HG03442 (cell line): ENCODE measurements at regions not wholly inside any gene's neighbourhood (a gene's known extent, or its start where the extent isn't known, plus 50 kb on each side); places are given as distances from the start of the nearest gene placed in this dataset.
A peak's percentile ranks its signal among the peaks of the same experiment; 100 is the strongest.
"Not testable (repeated sequence)": the region's sequence is repeated elsewhere in the genome, so short reads cannot be mapped to it uniquely, and the experiment has no call there.

Source experiments
- ATAC-seq: cut with Tn5 transposase; IDR thresholded peaks from one replicate; pipeline ENCODE4 v1.9.1; 2021; ENCODE audit warnings: mild to moderate bottlenecking, moderate library complexity; ENCODE audit not compliant: unreplicated experiment

DNA sequence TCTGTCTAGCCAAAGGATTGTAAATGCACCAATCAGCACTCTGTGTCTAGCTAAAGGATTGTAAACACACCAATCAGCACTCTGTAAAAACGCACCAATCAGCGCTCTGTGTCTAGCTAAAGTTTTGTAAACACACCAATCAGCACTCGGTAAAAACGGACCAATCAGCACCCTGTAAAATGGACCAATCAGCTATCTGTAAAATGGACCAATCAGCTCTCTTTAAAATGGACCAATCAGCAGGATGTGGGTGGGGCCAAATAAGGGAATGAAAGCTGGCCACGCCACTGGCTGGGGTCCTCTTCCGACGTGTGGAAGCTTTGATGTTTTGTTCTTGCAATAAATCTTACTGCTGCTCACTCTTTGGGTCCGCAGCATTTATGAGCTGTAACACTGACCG lies 151.1 kb upstream of the SPTLC3 start:
- not testable (repeated sequence) for ATAC-seq

DNA sequence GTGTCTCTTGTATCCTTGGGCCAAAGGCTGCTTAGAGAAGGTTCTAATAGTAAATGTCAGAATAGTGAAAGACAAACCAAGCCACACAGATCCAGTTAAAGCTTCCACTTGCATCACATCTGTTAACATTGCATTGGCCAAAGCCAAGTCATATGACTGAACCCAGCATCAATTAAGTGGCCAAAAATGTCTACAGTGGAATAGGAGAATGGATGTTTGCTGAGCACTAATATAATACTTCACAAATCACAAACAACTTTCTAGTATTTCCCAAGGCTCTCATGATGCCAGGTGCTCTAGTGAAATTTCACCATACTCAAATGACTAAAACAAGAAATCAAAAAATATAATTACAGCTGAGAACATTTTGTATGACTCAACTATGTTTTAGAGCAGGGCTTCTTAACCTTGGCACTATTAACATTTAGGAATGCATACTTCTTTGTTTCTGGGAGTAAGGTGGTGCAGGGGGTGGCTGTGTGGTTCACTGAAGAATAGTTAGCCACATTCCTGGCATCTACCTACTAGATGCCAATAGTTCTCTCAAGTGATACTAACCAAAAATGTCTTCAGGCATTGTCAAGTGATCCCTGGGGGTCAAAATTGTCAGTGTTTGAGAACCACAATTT lies 148.0 kb upstream of the SPTLC3 start:
- no peak for ATAC-seq

DNA sequence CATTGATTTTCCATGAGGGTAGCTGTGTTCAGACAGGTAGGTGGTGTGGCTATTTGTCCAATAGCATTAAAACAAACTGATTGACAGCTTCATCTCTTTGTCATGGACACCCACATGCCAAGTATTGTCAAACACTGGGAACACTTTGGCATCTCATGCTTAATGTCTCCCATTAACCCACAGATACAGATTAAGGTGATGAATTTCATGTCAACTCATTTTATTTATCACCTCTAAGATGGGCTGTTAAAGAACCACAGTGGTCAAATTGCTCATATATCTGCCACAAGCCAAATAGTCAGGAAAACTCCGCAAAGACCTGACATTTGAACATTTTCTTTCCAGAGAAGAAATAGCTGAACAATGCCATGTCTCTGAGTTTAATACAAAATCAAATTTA lies 139.1 kb upstream of the SPTLC3 start:
- no peak for ATAC-seq

DNA sequence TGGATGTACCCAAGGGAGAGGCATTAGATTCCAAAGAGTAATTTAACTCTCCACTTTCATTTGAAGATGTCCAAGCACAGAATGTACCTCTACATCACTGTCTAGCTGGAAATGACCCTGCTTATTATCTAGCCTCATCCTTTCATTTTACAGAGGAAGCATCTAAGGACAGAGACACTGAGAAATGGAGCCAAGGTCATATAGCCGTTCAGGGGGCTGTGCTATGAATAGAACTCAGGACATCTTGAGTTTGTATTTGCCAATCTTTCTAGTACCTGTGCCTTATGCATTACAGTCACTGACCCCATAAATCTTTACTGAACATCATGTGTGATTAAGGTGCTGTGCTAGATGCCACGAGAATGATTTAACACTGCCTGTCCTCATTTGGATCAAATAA lies 138.2 kb upstream of the SPTLC3 start:
- no peak for ATAC-seq

DNA sequence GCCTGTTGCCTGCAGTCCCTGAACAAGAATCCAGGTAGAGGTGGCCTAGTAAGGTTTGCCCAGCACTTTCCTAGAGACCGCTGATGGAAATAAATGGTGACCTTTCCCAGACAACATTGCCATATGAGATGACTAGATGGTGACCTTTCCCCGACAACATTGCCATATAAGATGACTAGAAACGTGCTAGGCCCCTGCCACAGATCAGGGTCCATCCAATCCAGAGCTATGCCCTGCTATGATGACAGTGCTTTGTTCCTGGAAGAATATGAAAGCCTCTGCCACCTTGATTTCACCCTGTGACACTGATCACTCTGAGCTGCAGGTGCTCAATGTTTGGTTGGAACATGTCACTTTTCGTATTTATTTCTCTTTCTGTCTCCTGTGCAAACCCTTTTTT lies 133.8 kb upstream of the SPTLC3 start:
- ATAC-seq = no peak

DNA sequence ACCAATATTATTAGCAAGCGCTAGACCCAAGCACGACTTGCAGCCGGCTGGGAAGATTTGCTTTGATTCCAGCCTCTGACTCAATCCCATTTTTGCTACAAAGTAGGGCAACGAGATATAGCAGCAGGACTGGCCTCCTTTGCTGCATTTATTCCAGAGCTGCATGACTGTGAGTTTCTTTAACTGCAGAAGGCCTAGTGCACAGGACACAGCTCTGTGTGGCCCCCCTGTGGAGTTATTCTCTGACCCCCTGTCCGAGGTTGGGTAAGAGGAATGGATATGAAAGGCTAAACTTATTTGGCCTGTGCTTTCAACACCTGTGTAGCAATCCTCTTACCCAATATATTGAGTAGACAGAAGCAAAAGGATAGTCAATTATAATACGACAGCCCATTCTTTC lies 133.3 kb upstream of the SPTLC3 start:
- ATAC-seq = no peak

DNA sequence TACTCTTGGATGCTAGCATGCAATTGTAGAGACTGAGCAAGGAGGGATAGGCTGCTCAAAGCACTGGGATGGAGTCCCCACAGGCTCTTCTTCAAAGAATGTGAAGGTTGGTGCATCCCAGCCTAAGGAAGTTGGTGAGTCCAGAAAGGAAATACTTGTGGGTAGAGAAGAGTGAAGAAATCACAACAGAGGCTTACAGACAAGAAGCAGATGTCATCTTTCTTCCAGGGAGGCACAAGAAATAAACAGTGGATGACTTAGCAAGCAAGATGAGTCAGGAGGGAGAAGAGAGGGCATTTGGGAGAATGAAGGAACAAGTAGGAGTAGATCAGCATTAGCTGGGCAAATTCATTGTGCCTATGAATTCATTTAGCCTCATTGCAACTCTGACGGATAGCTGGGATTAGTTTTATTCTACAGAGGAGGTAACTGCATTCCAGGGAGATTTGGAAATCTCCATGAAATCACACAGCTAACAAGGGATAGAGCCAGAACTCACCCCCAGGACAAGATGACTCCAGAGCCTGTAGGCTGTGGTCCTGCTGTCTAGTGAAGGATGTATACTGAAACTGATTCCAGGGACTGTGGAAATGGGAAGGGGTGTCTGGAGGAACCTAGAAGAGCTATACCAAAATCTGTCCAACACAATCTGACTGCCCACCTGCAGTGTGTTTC lies 125.8 kb upstream of the SPTLC3 start:
- no peak for ATAC-seq

DNA sequence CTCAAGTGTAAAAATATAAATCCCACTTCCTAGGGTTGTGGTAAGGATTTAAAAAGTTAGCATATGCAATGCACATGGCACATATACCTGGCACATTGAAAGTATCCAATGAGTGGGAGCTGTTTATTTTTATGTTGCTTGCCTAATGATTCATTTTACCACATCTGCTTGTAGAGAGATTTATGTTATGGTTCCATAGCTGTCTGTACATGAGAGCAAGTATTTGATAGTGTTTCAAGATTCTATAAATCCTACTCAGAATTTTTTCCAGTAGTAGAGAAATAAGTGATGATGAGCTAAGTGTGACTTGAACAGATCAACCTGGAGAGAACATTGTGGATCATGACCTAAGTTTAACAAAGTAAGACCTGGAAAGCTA lies 125.3 kb upstream of the SPTLC3 start:
- ATAC-seq = no peak

DNA sequence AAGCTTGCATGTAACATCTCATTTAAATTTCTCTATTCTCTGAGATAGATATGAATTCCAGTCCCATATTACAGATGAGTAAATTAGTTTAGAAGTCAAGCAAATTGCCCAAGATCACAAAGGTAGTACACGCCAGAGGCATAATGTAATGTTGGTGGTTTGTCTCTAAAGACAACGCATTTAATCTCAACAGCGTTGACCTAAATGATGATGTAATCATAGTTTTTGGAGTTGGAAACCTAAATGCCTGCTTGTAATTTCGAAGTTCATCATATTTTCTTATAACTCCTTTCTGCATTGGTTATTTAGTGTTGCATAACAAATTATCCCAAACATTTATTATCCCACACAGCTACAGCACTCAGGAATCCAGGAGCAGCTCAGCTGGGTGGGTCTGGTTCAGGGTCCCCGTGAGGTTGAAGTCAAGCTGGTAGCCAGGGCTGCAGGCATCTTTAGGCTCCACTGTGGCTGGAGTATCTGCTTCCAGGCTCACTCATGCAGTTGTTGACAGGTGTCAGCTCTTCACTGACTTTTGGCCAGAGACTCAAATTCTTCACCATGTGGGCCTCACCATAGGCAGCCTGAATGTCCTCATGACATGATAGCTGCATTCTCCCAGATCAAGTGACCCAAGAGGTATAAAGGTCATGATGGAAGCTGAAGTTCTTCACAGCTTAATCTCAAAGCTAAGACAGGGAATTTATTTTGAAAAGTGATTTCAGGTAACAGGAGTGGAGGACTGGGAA lies 122.0 kb upstream of the SPTLC3 start:
- no peak for ATAC-seq

DNA sequence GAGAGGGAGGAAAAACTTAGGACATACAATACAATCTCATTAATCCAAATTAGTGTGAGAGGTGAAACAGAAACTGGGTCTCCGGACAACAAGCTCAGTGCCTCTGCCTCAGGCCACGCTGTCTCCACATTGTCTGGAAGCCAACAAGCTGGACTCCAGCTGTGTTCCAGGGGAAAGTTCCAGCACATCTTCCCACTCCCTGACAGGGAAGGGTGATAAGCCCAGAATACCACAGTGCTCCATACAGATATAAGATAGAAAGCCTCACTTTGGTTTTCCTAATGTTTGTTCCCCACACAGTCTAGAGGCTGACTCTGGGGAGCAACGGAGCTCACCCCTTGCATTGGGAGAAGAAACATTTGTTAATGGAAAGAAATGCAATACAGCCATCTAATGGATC lies 117.1 kb upstream of the SPTLC3 start:
- ATAC-seq = no peak

DNA sequence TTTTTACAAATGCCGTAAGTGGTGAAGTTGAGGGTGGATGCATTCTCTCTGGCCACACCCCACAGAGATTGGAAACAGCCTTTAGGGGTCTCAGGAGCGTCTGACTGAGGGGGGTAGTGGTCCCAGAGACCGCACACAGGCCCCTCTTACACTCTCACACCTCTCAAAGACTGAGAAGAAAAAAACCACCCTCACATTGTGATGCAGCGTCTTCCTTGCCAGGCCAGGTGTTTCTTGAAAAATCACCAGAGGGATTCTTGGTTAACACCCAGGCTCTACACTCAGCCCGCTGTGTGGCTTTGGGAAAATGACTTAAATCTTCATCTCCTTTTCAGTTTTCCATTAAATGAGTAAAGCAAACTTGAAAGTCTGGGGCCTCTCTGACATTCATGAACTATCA lies 115.8 kb upstream of the SPTLC3 start:
- ATAC-seq = no peak

DNA sequence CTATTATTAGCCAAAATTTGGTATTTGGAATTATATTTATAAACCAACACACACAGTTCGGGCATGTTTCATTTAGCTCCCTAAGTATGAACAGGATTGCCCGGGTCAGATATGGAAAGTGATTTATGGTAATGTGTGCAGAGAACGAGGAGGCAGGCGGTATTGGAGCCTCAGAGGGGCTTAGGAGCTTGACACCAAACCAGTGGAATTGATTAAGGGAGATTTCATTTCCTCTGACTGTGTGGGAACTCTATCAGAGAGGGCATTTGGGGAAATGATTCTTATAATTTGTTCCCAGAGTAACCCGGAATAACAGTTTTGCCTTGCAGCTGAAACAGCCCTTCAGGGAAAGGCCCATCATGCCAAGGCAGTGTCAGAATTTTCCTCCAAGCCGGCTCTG lies 115.1 kb upstream of the SPTLC3 start:
- ATAC-seq = no peak

DNA sequence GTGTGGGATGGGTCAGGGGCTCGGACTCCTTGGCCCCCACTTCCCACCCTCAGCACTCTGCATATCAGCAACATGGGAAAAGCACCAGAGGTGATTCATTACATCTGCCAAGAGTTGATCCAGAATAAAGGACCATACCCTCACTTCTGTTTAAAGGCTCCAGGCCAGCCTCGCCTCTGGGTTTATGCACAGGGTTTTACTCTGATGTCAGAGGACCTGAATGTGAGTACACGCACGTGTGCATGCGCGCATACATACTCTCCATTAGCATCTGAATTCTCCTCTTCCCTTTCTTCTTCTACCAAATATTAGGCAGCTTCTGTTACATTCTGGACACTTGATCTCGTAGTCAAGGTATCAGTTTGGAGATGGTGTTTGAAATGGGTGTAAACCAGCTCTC lies 114.7 kb upstream of the SPTLC3 start:
- no peak for ATAC-seq

DNA sequence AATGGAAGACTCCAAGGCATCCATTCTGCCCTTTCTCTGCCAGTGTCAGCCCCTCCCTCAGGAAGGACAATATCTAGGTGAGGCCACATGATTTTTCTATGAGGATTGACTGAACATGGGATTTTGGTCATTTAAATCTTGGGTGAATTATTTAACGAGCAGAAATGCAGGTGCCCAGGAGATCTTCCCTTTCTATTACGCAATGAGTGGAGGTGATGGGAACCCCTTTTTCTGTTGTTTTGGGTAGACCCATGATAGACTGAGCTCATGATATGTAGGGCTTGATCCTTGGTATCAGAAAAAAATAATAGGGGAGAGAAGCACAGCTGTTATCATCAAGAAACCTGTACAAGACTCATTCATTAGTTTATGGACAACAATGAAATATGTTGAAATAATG lies 112.6 kb upstream of the SPTLC3 start:
- ATAC-seq = no peak

DNA sequence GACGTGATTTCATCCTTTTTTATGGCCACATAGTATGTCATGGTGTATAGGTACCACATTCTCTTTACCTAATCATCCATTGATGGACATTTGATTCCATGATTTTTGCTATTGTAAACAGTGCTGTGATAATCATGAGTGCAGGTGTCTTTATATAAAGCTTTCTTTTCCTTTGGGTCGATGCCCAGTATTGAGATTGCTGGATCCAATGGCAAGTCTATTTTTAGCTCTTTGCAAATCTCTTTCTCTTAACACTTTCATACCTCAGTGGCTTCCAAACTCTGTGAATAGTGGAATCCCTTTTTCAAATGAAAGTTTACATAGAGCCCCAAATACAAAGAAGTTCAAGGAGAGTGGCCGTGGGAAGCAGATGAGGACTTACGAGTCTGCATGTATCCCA lies 105.8 kb upstream of the SPTLC3 start:
- ATAC-seq = no peak

DNA sequence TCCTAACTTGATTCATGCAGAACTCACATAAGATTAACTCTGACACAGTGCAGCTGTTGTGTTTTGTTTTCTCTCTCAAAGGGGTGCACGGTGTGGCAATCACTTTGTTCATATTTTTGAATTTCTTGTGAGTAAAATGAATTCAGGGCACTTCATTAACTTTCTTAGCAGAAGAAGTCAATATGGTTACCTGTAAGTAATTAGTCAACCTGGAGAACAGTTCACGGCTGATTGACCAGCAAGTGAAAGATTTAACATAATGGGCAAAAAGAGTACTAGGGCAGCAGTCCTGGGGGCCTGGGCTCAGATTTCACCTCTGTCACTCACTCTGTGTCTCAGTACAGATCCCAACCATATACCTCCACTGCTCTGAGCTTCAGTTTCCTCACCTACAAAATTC lies 102.4 kb upstream of the SPTLC3 start:
- ATAC-seq = no peak

DNA sequence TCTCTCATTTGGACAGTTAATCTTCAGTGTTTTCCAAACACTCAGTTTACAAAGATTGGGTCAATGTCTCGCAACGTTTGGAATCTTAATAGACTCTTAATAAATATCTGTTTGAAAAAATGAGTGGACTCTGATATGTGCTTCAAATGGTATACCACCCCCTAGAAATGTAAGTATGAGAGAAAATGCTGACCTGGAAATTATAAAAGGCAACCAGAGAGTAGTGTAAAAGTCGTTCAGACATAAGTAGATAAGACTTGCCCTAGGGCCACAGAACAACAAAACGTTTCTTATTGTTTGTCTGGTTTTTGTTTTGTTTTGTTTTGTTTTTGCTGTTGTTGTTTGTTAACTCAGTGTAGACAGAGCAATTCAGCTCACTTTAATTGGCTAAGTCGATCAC lies 97.4 kb upstream of the SPTLC3 start:
- no peak for ATAC-seq

DNA sequence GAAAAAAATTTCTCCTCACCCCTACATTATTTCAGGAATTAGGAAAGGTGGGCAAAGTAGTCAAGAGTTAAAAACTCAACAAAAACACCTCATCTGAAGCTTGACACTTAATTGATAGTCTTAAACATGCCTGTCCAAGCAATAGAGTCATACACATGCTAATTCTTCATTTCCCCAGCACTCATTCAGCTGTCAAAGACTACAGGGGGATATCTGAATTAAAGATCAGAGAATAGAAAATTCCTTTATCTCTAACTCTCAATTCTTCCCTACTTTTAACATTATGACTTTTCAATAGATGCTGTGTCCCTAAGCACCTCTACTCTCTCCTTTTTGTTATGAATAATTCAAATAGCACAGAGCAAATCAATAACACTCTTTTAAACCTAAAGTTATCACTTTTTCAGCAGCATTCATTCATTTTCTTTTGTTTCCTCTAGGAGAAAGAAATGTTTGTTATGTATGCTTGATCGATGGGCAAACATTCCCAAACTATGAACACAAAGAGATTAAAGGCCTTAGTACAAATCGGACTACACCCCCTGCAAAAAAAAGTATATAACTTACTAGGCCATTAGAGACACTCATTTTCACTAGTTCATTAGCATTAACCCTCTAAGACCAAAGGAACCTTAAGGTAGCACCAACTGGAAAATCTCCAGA lies 94.9 kb upstream of the SPTLC3 start:
- ATAC-seq = no peak

DNA sequence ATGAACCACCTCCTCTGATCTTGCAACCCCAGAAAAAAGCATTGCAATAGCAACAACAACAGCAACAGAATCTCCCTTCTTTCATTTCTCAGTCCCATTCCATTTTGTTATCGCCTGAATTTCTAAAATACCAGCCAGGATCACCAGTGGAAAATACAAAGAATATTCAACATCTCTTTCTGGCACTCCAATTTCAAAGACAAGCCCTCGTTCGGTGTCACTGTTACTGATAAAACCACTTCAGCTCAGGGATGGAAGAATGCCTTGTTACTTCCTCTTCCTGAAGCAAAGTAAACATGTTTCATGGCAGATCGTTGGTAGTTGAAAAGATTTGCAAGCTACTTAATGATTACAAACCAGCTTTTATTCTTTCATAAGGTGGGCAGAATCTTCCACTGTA lies 94.0 kb upstream of the SPTLC3 start:
- ATAC-seq = no peak

DNA sequence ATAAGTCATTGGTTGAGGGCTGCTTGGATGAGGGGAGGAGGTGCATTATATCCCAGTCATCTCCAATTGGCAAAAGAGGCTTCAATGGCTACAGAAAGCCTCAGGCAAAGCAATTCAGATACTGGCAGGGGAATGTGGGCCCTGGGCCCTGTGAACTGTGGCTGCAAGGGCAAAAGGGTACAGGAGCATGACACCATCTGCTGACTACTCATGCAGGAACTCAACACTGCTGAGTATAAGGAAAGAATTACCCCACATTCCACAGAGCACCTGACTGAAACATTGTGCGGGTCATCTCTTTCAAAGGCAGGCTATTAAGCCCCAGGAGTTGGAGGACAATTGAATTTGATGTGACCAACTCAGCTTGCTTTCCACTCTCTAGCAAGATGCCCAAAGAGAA lies 92.1 kb upstream of the SPTLC3 start:
- no peak for ATAC-seq

DNA sequence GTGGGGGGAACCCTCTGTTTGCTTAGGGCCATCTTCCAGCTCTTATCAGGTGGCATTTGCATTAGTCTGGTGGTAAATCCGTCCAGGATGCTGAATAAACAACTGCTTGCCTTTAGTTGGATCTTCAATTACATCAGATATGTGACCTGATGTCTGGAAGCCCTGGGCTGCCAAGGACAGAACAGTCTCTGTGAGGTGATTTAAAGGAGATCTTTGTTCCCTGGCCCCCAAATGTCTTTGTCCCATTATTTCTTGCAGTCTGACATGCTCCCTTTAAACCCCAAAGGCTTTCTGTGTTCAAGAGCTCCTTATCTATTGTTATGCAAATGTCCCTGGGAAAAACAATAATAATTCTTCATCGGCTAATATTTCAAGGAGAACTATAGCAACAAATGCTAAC lies 84.6 kb upstream of the SPTLC3 start:
- no peak for ATAC-seq

DNA sequence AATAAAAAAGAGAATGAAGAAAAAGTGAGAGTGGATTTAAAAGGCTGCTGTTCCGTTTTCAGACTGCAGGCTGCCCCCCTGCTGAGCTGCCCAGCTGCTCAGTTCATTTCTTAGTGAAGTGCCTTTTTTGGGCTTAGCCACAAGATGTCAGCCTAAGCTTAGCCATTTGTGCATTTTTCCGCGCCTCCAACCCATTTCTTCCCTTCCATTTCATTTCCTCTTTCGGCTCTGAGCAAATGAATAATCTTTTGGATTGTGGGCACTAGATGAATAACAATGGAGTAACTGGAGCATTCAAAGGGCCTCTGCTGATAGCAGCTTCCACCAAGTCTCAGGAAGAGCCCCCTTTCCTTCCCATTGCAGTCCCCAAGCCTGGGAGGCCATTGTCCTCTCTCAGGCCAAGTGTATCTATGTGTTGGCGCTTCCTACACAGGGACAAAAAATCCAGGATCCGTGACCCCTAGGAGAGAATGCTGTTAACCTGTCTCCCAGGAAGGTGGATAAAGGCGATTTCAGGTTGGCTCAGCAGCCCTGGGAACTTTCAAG lies 83.5 kb upstream of the SPTLC3 start:
- peak; percentile 93 for ATAC-seq
